Calu3 (cell line): ENCODE measurements at regions not wholly inside any gene's neighbourhood (a gene's known extent, or its start where the extent isn't known, plus 50 kb on each side); places are given as distances from the start of the nearest gene placed in this dataset.
"Not testable (repeated sequence)": the region's sequence is repeated elsewhere in the genome, so short reads cannot be mapped to it uniquely, and the experiment has no call there.

Experiments
- BruUV-seq: library from RNA; stranded (reverse); fragments of 400-500 nt; replicated peaks from 2 replicates; lab custom pipeline; 2021; lab: Mats Ljungman, UMichigan
- CTCF ChIA-PET: fragments of 300-600 bp; sonication (Branson Sonifier 250); formaldehyde crosslinking; loops from one replicate; lab custom pipeline; 2022; ENCODE audit warnings: antibody characterized with exemption; lab: Charles Lee
- DNase-seq: peaks from one replicate; pipeline ENCODE4 v3.0.0; 2022
- H3K27ac Mint-ChIP-seq: one replicate; pipeline ENCODE4 v1.8.0; 2022; ENCODE audit warnings: mixed read lengths; ENCODE audit not compliant: unreplicated experiment
- H3K27me3 Mint-ChIP-seq: one replicate; pipeline ENCODE4 v1.8.0; 2022; ENCODE audit warnings: mixed read lengths; ENCODE audit not compliant: unreplicated experiment
- H3K36me3 Mint-ChIP-seq: one replicate; pipeline ENCODE4 v1.8.0; 2022; ENCODE audit warnings: mild to moderate bottlenecking, moderate library complexity, mixed read lengths; ENCODE audit not compliant: insufficient read depth, unreplicated experiment
- H3K4me1 Mint-ChIP-seq: one replicate; pipeline ENCODE4 v1.8.0; 2022; ENCODE audit warnings: mild to moderate bottlenecking, low read depth, mixed read lengths; ENCODE audit not compliant: unreplicated experiment
- H3K4me3 Mint-ChIP-seq: one replicate; pipeline ENCODE4 v1.8.0; 2022; ENCODE audit warnings: mild to moderate bottlenecking, low read depth, moderate library complexity, mixed read lengths; ENCODE audit not compliant: unreplicated experiment
- H3K9me3 Mint-ChIP-seq: one replicate; pipeline ENCODE4 v1.8.0; 2022; ENCODE audit warnings: low read depth, mixed read lengths; ENCODE audit not compliant: unreplicated experiment
- intact Hi-C: fragments of 100-400 bp; cut with micrococcal nuclease; formaldehyde crosslinking; loops from one replicate; pipeline ENCODE4 v1.10.0; 2022; ENCODE audit not compliant: unreplicated experiment
- TF ChIP-seq, protein P1 (sequence below): fragments of 200-600 bp; IDR thresholded peaks from one replicate; pipeline ENCODE4 v1.8.0; 2022; ENCODE audit warnings: antibody characterized with exemption; ENCODE audit not compliant: unreplicated experiment

DNA sequence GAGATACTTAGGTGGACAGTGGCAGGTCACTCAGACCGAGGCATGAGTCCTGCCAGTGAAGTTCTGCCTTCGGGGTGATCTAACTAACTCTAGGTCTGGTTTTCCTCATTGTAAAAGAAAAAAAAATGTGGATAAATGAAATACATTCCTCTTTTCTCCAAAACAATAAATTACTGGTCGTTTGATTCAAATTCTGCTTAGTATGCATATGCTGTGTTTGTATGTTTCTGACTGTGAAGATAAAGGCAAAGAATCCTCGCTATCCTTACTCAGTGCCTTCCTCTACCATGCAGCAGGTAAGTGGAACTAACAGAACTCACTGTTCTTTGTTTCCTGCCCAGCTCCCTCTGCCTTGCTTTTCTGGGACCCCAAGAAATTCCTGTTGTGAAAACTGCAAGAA is 330.1 kb downstream of the SUCLG1 start:
- intact Hi-C loops: no loop called here
- no TSS peak for BruUV-seq
- H3K27ac Mint-ChIP-seq: no peak overlapping the region
- TF ChIP-seq, protein P1, sequence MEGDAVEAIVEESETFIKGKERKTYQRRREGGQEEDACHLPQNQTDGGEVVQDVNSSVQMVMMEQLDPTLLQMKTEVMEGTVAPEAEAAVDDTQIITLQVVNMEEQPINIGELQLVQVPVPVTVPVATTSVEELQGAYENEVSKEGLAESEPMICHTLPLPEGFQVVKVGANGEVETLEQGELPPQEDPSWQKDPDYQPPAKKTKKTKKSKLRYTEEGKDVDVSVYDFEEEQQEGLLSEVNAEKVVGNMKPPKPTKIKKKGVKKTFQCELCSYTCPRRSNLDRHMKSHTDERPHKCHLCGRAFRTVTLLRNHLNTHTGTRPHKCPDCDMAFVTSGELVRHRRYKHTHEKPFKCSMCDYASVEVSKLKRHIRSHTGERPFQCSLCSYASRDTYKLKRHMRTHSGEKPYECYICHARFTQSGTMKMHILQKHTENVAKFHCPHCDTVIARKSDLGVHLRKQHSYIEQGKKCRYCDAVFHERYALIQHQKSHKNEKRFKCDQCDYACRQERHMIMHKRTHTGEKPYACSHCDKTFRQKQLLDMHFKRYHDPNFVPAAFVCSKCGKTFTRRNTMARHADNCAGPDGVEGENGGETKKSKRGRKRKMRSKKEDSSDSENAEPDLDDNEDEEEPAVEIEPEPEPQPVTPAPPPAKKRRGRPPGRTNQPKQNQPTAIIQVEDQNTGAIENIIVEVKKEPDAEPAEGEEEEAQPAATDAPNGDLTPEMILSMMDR: no peak
- CTCF ChIA-PET: no interaction called here
- H3K27me3 Mint-ChIP-seq: no peaks in the 10 kb centered on the region
- no peak overlapping the region for H3K4me3 Mint-ChIP-seq
- DNase-seq: no peak
- H3K4me1 Mint-ChIP-seq: no peaks in the 10 kb centered on the region
- H3K36me3 Mint-ChIP-seq: no peaks in the 10 kb centered on the region
- peaks cover 8% of the 10 kb centered on the region for H3K9me3 Mint-ChIP-seq

DNA sequence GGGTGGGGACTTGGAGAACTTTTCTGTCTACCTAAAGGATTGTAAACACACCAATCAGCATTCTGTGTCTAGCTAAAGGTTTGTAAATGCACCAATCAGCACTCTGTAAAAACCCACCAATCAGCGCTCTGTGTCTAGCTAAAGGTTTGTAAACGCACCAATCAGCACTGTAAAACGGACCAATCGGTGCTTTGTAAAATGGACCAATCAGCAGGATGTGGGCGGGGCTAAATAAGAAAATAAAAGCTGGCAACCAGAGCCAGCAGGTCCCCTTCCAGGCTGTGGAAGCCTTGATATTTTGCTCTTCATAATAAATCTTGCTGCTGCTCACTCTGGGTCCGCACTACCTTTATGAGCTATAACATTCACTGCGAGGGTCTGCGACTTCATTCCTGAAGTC is 331.3 kb downstream of the SUCLG1 start:
- H3K27me3 Mint-ChIP-seq, H3K9me3 Mint-ChIP-seq, BruUV-seq, CTCF ChIA-PET, H3K4me3 Mint-ChIP-seq, H3K4me1 Mint-ChIP-seq, DNase-seq, H3K27ac Mint-ChIP-seq, intact Hi-C loops, H3K36me3 Mint-ChIP-seq: not testable (repeated sequence)

DNA sequence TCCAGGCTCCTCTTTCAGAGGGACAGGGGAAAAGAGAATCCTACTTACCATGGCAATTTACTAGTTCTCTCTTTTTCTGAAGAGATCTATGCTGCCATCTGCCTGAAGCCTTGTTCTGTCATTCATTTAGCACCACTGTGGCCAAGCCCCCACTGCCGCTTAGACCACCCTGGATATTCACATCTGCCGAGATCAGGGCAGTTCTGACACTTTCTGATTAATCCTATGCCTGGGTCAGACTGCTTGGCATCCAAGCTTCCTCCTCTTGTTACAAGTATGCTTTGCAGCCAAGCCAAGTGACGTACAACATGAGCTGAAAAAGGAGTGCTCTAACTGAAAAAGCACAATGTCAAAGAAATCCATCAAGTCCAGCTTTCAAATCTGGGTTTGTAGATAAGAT is 332.6 kb downstream of the SUCLG1 start:
- Mint-ChIP-seq H3K4me1 (no peaks in the 10 kb centered on the region), H3K27ac (no peak overlapping the region), H3K27me3 (no peaks in the 10 kb centered on the region), H3K36me3 (no peaks in the 10 kb centered on the region), H3K4me3 (no peak overlapping the region), H3K9me3 (peaks cover 8% of the 10 kb centered on the region)
- no peak for DNase-seq
- intact Hi-C loops: no loop called here
- CTCF ChIA-PET: no interaction called here
- BruUV-seq: no TSS peak
- TF ChIP-seq, protein P1: no peak

DNA sequence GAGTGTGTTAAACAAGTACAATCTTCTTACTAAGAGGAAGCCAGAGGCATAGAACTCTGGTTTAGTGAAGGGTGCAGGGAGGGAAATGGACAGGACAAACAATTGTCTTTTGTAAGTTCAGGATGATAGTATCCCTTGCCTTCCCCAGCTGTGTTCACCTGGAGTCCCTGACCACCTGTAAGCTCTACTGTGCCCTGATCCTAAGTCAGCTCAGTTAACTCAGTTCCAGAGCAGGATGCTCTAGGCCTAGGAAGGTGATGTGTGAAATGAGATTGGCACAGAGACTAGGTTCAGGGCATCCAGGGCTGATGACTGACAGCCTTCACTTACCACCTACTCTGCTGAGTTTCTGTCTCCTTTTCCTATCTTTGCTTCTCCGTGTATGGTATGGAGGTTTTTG is 333.0 kb downstream of the SUCLG1 start:
- Mint-ChIP-seq H3K4me1 (no peaks in the 10 kb centered on the region), H3K27ac (no peak overlapping the region), H3K9me3 (peaks cover 8% of the 10 kb centered on the region), H3K4me3 (no peak overlapping the region), H3K36me3 (no peaks in the 10 kb centered on the region), H3K27me3 (no peaks in the 10 kb centered on the region)
- BruUV-seq: no TSS peak
- no peak for DNase-seq
- intact Hi-C loops: no loop called here
- TF ChIP-seq, protein P1: no peak
- CTCF ChIA-PET: no interaction called here

DNA sequence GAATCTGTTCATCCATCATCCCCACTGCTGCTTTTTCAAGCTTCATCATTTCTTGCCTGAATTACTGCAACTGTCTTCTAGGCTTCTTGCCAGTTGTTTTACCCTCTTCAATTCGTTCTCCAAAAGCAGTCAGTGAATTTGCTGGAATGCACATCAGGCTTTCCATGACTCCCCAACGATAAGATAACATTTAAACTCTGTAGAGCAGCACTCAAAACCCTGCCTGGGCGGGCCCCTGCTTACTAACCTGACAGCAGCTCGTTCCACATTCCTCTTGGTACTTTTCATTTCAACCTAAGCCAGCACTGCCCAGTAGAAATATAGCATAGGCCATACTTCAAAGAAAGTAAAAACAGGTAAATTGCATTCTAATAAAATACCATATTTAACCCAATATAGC is 342.9 kb downstream of the SUCLG1 start:
- no peak for DNase-seq
- TF ChIP-seq, protein P1: no peak
- Mint-ChIP-seq H3K36me3 (no peaks in the 10 kb centered on the region), H3K27ac (no peak overlapping the region), H3K9me3 (peaks cover 13% of the 10 kb centered on the region), H3K4me3 (no peak overlapping the region), H3K27me3 (no peaks in the 10 kb centered on the region), H3K4me1 (no peaks in the 10 kb centered on the region)
- intact Hi-C loops: no loop called here
- CTCF ChIA-PET: no interaction called here
- BruUV-seq: no TSS peak
